HG03439 (cell line): ENCODE measurements at regions not wholly inside any gene's neighbourhood (a gene's known extent, or its start where the extent isn't known, plus 50 kb on each side); places are given as distances from the start of the nearest gene placed in this dataset.

Experiments
- ATAC-seq: cut with Tn5 transposase; IDR thresholded peaks from one replicate; pipeline ENCODE4 v1.9.1; 2021; ENCODE audit warnings: mild to moderate bottlenecking, moderate library complexity; ENCODE audit not compliant: unreplicated experiment

GRCh38 chr19:27793644-27794493 lies 1419.1 kb downstream of the UQCRFS1 start:
- peak; percentile 89 for ATAC-seq

- peak; percentile 72 for ATAC-seq
These were observed 1419.8 kb downstream of the UQCRFS1 start for GRCh38 chr19:27793128-27793643.

- no peak for ATAC-seq
These were observed 1420.3 kb downstream of the UQCRFS1 start for GRCh38 chr19:27792576-27793127.

GRCh38 chr19:27780367-27781075 lies 1432.4 kb downstream of the UQCRFS1 start:
- ATAC-seq = no peak

GRCh38 chr19:27779954-27780353 lies 1433.0 kb downstream of the UQCRFS1 start:
- ATAC-seq = no peak

GRCh38 chr19:27777726-27778125 lies 1435.2 kb downstream of the UQCRFS1 start:
- no peak for ATAC-seq

- ATAC-seq = no peak
These were observed 1435.7 kb downstream of the UQCRFS1 start for GRCh38 chr19:27777242-27777641.

GRCh38 chr19:27776524-27776923 lies 1436.4 kb downstream of the UQCRFS1 start:
- no peak for ATAC-seq

GRCh38 chr19:27776020-27776419 lies 1436.9 kb downstream of the UQCRFS1 start:
- ATAC-seq = no peak

GRCh38 chr19:27775395-27775794 lies 1437.6 kb downstream of the UQCRFS1 start:
- no peak for ATAC-seq

GRCh38 chr19:27774827-27775226 lies 1438.1 kb downstream of the UQCRFS1 start:
- ATAC-seq = no peak

- no peak for ATAC-seq
These were observed 1438.6 kb downstream of the UQCRFS1 start for GRCh38 chr19:27774337-27774736.

- ATAC-seq = no peak
These were observed 1439.4 kb downstream of the UQCRFS1 start for GRCh38 chr19:27773318-27774094.

GRCh38 chr19:27772059-27772458 lies 1440.9 kb downstream of the UQCRFS1 start:
- no peak for ATAC-seq

GRCh38 chr19:27770095-27770494 lies 1442.9 kb downstream of the UQCRFS1 start:
- no peak for ATAC-seq

GRCh38 chr19:27767234-27767633 lies 1445.7 kb downstream of the UQCRFS1 start:
- no peak for ATAC-seq

GRCh38 chr19:27765912-27766725 lies 1446.8 kb downstream of the UQCRFS1 start:
- no peak for ATAC-seq

GRCh38 chr19:27765397-27765796 lies 1447.6 kb downstream of the UQCRFS1 start:
- no peak for ATAC-seq

GRCh38 chr19:27764186-27764804 lies 1448.7 kb downstream of the UQCRFS1 start:
- no peak for ATAC-seq

GRCh38 chr19:27762933-27763332 lies 1450.0 kb downstream of the UQCRFS1 start:
- no peak for ATAC-seq
